KBM-7 (cell line): ENCODE measurements at regions not wholly inside any gene's neighbourhood (a gene's known extent, or its start where the extent isn't known, plus 50 kb on each side); places are given as distances from the start of the nearest gene placed in this dataset.
"Not testable (repeated sequence)": the region's sequence is repeated elsewhere in the genome, so short reads cannot be mapped to it uniquely, and the experiment has no call there.

Experiments used
- DNase-seq: peaks from one replicate; pipeline ENCODE4 v3.0.0-alpha.2; 2015
- in situ Hi-C: fragments of 300-500 bp; cut with MboI; formaldehyde crosslinking; loops from 2 replicates; pipeline ENCODE4 v1.14.3; 2020; ENCODE audit warnings: low sequenced_read_pairs, low pct_unique_long_range_greater_than_20kb, mixed read lengths

GRCh38 chr5:108548684-108549596, 167.0 kb upstream of the FBXL17 start:
- DNase-seq: no peak
- in situ Hi-C loops: no loop called here

GRCh38 chr5:108546939-108547338, 165.0 kb upstream of the FBXL17 start:
- in situ Hi-C loops: no loop called here
- no peak for DNase-seq

GRCh38 chr5:108545301-108545700, 163.4 kb upstream of the FBXL17 start:
- DNase-seq: no peak
- in situ Hi-C loops: no loop called here

GRCh38 chr5:108543486-108543885, 161.6 kb upstream of the FBXL17 start:
- in situ Hi-C loops: no loop called here

GRCh38 chr5:108541836-108542235, 159.9 kb upstream of the FBXL17 start:
- in situ Hi-C loops: no loop called here
- no peak for DNase-seq

More at GRCh38 chr5:108543486-108543885, 161.6 kb upstream of the FBXL17 start:
- DNase-seq: no peak

- DNase-seq: no peak
- in situ Hi-C loops: no loop called here
Measured at GRCh38 chr5:108536321-108536720, 154.4 kb upstream of the FBXL17 start.

- in situ Hi-C loops, DNase-seq: not testable (repeated sequence)
Measured at GRCh38 chr5:108532129-108532445, 150.2 kb upstream of the FBXL17 start.

GRCh38 chr5:108531367-108532128, 149.7 kb upstream of the FBXL17 start:
- in situ Hi-C loops: no loop called here
- no peak for DNase-seq

- no peak for DNase-seq
- in situ Hi-C loops: no loop called here
Measured at GRCh38 chr5:108530706-108531105, 148.8 kb upstream of the FBXL17 start.

GRCh38 chr5:108529381-108529780, 147.5 kb upstream of the FBXL17 start:
- no peak for DNase-seq
- in situ Hi-C loops: no loop called here

GRCh38 chr5:108528655-108529054, 146.8 kb upstream of the FBXL17 start:
- in situ Hi-C loops: no loop called here
- no peak for DNase-seq

GRCh38 chr5:108524564-108524963, 142.7 kb upstream of the FBXL17 start:
- DNase-seq: no peak
- in situ Hi-C loops: no loop called here

GRCh38 chr5:108523360-108523759, 141.5 kb upstream of the FBXL17 start:
- DNase-seq: no peak
- in situ Hi-C loops: no loop called here

GRCh38 chr5:108521841-108522506, 140.1 kb upstream of the FBXL17 start:
- DNase-seq: peak; percentile 61

GRCh38 chr5:108521011-108521700, 139.3 kb upstream of the FBXL17 start:
- no peak for DNase-seq
- in situ Hi-C loops: no loop called here

More at GRCh38 chr5:108521841-108522506, 140.1 kb upstream of the FBXL17 start:
- in situ Hi-C loops: no loop called here

GRCh38 chr5:108516785-108517184, 134.9 kb upstream of the FBXL17 start:
- in situ Hi-C loops: no loop called here
- DNase-seq: no peak

GRCh38 chr5:108515517-108516105, 133.7 kb upstream of the FBXL17 start:
- in situ Hi-C loops: no loop called here

GRCh38 chr5:108508979-108509378, 127.1 kb upstream of the FBXL17 start:
- no peak for DNase-seq
- in situ Hi-C loops: no loop called here

More at GRCh38 chr5:108515517-108516105, 133.7 kb upstream of the FBXL17 start:
- DNase-seq: no peak

GRCh38 chr5:108507631-108508030, 125.7 kb upstream of the FBXL17 start:
- no peak for DNase-seq
- in situ Hi-C loops: no loop called here
